Astrocyte of the spinal cord (primary cell): ENCODE measurements at regions not wholly inside any gene's neighbourhood (a gene's known extent, or its start where the extent isn't known, plus 50 kb on each side); places are given as distances from the start of the nearest gene placed in this dataset.

Source experiments
- DNase-seq: peaks from one replicate; pipeline ENCODE4 v3.0.0; 2011; ENCODE audit warnings: low read depth, low spot score
- H3K4me3 ChIP-seq: 2 replicates; pipeline ENCODE4 v1.5.1; 2011; ENCODE audit warnings: low read depth, mild to moderate bottlenecking, low read length, moderate library complexity
- in situ Hi-C: cut with HindIII; loops from 2 replicates; pipeline ENCODE4 v1.10.0; 2017; ENCODE audit warnings: low sequenced_read_pairs
- TF ChIP-seq, protein P1 (sequence below): IDR thresholded peaks from 2 replicates; pipeline ENCODE4 v1.5.1; 2012; ENCODE audit warnings: low read depth, mild to moderate bottlenecking, low read length, inconsistent platforms

DNA sequence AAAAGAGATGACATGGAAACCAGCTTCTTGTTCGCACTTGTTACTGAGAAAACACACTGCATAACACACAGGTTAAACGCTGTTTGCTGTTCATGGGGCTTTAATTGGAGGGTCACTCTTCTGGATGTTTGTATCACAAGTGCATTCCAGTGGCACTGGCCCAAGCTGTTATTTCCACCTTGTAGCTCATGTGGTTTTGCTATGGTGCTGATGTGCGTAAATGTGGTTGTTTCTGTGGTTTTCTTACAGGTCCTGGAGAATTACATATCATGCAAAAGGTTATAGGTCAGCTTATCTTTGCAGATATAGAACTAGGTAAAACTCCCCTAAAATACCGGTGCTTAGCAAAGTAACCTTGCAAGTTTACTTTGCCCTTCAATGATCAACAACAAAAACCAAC, 89.3 kb upstream of the AHI1 start:
- in situ Hi-C loops: no loop called here
- peak; percentile 62 for DNase-seq
- TF ChIP-seq, protein P1, sequence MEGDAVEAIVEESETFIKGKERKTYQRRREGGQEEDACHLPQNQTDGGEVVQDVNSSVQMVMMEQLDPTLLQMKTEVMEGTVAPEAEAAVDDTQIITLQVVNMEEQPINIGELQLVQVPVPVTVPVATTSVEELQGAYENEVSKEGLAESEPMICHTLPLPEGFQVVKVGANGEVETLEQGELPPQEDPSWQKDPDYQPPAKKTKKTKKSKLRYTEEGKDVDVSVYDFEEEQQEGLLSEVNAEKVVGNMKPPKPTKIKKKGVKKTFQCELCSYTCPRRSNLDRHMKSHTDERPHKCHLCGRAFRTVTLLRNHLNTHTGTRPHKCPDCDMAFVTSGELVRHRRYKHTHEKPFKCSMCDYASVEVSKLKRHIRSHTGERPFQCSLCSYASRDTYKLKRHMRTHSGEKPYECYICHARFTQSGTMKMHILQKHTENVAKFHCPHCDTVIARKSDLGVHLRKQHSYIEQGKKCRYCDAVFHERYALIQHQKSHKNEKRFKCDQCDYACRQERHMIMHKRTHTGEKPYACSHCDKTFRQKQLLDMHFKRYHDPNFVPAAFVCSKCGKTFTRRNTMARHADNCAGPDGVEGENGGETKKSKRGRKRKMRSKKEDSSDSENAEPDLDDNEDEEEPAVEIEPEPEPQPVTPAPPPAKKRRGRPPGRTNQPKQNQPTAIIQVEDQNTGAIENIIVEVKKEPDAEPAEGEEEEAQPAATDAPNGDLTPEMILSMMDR: no peak
- no peak overlapping the region for H3K4me3 ChIP-seq

DNA sequence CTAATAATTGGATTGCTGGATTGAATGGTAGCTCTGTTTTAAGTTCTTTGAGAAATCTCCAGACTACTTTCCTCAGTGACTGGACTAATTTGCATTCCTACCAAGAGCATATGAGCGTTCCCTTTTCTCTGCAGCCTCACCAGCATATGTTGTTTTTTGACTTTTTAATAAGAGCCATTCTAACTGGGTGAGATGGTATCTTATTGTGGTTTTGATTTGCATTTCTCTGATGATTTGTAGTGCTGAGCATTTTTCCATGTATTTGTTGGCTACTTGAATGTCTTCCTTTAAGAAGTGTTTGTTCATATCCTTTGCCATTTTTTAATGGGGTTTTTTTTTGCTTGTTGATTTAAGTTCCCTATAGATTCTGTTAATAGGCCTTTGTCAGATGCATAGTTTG, 94.7 kb upstream of the AHI1 start:
- DNase-seq: peak; percentile 15
- no peak overlapping the region for H3K4me3 ChIP-seq
- in situ Hi-C loops: no loop called here
- TF ChIP-seq, protein P1: no peak

- TF ChIP-seq, protein P1: no peak
- in situ Hi-C loops: no loop called here
- no peak for DNase-seq
- H3K4me3 ChIP-seq: no peak overlapping the region
Observed at GRCh38 chr6:135594000-135594399, 96.5 kb upstream of the AHI1 start.

DNA sequence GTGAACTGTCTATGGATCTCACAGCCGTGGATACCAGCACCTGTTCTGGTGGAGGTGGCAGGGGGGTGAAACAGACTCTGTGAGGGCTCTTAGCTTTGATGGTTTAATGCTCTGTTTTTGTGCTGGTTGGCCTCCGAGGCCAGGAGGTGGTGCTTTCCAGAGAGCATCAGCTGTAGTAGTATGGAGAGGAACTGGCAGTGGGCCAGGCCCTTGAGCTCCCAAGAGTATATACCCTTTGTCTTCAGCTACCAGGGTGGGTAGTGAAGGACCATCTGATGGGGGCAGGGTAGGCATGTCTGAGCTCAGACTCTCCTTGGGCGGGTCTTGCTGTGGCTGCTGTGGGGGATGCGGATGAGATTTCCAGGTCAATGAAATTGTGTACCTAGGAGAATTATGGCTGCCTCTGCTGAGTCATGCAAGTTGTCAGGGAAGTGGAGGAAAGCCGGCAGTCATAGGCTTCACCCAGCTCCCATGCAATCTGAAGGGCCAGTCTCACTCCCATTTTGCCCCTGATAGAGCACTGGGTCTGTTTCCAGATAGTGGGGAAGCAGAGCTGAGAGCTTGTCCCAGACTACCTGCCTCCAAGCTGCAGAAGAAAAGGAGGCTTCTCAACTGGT, 102.7 kb upstream of the AHI1 start:
- no peak for DNase-seq
- no peak overlapping the region for H3K4me3 ChIP-seq
- TF ChIP-seq, protein P1: no peak
- in situ Hi-C loops: no loop called here

DNA sequence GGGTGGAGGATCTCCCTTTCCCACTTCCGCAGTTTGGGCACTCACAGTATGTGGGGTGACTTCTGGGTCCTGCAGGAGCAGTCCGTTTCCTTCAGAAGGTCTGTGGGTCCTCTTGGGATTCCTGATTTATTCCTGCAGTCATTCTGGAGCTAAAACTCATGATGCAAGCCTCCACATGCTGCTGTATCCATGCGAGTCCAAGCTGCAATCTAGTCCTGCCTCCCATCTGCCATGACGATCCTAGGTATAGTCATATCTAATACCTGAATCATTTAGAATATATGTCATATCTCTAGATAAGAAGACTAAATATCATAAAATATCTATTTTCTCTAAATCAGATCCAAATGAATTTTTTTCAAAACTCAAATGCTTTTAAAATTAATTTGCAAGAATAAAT, 103.4 kb upstream of the AHI1 start:
- TF ChIP-seq, protein P1: no peak
- no peak for DNase-seq
- no peak overlapping the region for H3K4me3 ChIP-seq
- in situ Hi-C loops: no loop called here

DNA sequence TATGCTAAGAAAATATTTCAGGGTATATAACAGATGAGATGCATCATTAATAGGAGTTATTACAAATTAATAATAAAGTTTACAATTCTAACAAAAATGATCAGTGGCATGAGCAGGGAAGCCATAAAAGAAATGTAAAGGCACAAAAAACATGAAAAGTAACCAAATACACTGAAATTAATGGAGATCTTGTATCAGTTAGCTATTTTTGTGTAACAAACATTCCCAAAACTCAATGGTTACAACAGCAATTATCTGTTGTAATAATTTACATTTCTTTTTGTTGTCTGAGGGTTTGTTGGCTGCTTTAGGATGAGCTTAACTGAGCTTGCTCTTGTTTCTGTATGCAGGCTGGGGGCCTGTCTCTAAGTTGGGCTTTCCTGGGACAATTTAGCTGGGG, 104.3 kb upstream of the AHI1 start:
- H3K4me3 ChIP-seq: no peak overlapping the region
- TF ChIP-seq, protein P1: no peak
- in situ Hi-C loops: no loop called here
- DNase-seq: no peak

DNA sequence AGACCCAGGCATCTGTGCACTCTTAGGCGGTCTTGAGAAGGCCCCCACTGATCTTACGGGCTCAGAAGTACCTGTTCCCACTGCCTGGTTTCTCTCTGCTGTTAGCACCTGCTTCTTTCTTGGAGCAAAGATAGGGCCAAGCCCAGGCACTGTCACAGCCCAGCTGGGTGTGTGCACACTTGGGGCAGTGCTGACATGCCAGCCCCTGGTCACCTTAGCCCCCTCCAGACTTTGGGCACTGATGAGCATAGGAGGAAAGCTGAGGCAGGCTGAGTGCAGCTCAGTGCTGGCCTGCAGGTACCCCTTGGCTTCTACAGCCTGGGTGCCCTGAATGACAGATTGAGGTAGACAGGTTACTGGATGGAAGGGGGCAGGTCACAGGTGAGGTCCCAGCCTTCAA, 105.7 kb upstream of the AHI1 start:
- no peak overlapping the region for H3K4me3 ChIP-seq
- TF ChIP-seq, protein P1: no peak
- in situ Hi-C loops: no loop called here
- DNase-seq: no peak
